GM18861 (cell line): ENCODE measurements at regions not wholly inside any gene's neighbourhood (a gene's known extent, or its start where the extent isn't known, plus 50 kb on each side); places are given as distances from the start of the nearest gene placed in this dataset.

Source experiments
- ATAC-seq: cut with Tn5 transposase; IDR thresholded peaks from one replicate; pipeline ENCODE4 v1.9.1; 2021; ENCODE audit not compliant: unreplicated experiment

DNA sequence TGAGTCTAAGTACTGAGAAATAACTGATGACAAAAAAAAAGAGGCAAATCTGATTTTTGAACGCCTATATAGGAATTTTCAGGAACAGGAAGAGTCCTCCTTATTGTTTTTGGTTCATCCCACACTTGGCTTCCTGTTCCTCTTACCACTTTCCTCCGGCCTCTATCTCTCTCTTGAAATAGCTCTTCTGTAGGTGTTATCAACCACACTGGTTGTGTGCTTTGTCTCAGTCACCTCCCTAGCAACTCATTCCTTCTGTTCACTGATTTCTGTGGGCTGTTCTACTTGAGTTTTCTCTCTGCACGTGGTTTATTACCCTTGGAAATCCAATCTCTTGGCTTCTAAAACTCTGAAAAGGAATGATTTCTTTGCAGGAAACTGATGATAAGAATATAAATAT, 78.7 kb upstream of the C11orf87 start:
- ATAC-seq = no peak

DNA sequence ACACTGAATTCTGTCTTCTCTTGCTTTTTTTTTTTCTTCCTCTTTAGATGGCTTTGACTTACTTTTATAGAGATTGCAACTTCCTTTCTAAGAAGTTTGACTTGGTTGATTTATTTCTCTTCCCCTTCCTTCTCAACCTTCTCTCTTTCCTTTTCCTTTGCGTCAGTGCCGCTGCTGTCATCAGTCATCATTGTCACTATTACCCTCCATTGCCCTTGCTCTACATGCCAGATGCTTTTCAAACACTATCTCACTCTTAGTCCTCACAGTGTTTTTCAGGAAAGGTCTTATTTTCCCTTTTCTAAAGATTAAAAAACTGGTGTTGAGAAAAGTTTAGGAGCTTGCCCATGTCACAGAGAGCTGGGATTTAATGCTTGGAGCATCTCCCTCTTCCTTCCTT, 74.7 kb upstream of the C11orf87 start:
- ATAC-seq = no peak

DNA sequence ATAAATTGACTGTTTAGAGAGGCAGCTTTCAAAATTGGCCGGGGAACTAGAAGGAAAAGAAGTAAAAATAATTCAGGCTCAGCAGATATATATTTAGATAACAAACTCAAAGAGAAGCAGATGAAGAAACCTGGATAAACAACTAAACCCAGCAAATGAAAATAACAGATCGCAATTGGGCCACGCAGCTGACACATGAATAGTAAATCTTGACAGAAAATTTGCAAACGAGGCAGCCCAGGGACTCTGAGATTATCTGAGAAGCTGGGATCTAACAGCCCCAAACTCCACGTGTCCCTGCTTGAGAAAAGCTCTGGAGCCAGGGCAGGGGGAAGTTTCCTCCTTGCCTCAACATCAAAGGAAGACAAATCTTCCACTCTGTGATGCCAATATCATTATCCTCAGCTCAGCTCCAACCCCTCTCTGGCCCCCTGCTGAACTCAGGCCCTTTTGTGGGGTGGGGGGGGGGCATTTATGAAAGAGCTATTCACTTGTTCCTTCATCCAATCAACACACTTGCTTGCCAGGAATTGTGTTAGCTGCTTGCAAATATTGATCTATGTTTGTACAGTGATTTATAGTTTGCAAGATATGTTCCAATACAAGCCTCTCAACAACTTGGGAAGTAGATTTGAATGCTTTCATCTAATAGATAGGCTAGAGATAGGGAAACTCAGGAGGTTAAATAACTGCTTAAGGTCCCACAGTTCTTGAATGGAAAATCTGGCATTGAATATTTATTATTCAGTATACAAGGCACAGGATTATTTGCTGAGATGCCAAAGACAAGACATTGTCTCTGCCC, 72.5 kb upstream of the C11orf87 start:
- ATAC-seq = no peak

DNA sequence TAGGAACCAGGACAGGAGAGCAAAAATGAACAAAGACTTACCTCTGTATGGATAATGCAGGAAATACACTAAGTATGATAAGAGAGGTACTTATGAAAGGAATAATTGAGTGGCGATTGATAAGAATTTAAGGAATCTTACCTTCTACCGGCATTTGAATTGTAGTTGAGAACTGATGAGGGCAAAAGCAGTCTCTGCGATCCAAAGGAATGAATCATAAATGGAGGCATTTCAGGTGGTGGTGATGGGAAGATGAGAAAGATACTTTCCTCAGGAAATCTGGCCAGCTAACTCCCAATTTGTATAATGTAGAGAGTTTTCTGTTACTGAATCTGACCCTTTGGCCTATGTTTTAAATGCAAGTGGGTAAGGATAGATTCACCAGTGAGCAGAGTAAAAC, 71.9 kb upstream of the C11orf87 start:
- ATAC-seq = no peak

DNA sequence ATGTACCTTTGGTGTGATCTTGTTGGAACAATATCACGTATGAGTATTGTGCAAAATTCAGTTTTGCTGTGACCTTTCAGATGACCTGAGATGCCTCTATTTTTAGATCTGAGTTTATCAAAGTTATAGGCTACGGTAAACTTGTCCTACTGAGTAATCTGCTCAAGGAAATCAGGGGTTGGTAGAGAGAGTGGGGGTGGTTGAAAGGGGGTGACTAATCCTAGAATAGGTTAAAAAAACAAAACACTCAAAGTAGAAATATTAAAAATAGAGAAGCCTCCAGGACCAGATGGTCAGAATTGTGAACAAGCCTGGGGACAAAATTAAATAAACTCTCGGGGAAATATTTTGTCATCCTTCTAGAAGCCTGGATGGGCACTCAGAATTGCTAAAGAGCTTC, 59.9 kb upstream of the C11orf87 start:
- no peak for ATAC-seq

DNA sequence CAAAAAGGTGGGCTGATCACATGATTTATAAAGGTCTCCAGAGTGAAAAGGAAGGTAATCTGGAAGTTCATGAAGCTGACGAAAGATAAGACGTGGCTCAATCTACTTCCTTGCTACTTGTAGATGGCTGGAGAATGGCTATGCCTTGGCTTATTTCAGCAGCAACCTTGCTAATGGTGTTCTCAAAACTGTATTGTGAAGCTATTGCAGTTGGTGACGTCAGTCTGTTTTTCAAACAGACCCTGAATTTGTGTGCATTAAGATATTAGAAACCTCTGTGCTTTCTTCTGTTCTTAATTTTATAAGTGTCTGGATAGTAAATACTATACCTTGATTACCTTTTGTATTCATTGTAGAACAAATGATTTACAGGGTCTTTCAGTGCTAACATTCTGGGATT, 58.3 kb upstream of the C11orf87 start:
- no peak for ATAC-seq

DNA sequence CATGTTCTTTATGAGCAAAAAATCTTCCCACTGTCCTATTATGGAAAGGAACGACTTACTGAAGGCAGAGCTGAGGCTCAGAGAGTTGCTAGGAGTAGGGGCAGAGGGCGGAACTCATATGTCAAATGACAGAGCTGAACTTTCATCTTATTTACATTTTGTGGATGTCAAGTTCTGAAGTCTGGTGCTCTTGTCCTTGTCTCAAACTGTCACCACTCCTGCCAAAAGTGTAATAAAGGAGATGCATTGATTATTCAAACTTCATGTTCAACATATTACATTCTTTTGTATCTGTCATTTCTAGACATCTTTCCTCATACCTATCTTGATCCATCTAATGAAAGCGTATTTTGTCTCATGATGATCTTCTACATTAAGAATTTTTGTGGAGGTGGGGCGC, 57.1 kb upstream of the C11orf87 start:
- no peak for ATAC-seq

DNA sequence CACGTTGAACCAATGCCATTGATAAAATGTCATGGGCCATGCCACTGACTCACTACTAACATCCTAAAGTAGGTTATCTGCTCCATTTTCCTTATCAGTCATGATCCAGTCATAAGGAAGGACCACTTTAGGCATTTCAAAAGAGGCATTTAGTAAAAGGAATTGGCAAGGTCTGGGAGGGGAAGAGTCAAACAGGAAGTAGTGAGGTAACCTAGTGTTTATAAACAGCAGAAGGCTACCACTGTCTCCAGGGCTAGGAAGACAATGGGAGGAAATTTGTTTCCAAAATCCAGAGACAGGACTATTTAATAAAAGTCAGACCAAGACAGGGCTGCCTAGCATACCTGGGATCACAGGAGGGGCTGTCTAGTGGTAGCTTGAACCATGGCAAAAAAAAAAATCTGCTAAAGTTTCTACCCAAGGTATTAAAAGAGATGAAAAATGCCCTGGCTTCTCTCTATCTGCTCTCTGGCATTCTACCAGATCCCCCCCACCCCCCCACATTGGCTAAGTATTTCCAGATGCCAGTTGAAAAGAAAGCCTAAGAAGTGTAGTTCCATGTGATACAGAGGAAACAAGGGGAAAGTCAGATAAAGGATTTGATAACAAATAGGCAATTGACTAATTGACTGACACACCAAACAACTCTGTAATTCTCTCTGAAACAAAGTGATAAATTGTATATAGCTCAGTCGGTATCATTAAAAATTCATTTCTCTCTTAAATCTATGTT, 50.4 kb upstream of the C11orf87 start:
- no peak for ATAC-seq
